ENCODE measurements at regions not wholly inside any gene's neighbourhood (a gene's known extent, or its start where the extent isn't known, plus 50 kb on each side); places are given as distances from the start of the nearest gene placed in this dataset.

DNA sequence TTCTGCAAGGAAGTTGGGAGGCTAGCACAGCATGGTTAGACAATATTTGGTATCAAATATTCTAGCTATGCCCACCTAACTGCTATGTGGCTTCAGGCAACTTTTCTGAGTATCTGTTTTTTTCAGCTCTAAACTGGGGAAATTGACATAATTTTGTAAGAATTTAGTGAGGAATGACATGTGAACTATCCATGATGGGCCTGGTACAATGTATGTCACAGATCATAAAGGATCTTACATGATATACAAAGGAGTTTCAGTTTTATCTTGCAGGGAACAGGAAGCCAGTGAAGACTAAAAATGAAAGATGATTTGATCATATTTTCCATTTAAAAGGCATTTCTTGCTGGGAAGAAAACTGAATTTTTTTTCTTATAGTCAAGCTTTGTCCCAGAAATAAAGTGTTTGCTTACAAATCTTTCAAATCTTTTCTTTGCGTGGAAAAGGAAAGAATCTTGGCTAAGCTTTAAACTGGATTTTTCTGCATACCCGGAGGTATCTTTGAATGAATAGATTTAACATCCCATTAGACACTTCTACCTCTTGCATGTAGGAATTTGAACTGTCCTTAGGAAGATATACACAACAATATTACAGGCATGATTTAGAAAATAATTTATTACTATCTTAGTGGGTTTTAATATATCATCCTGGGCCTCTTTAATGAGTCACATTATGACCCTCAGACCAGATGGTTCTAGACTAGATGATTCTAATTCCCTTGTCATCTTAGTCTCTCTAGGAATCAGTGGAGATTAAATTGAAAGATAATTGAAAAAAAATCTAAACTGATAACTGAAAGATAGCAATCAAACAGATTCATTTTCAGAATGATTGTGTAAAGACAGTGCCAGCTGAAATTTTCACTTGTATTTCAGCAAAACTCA, 436.0 kb upstream of the THBS1 start:
- DNase-seq (ENCODE audit: low read depth) = no peak

DNA sequence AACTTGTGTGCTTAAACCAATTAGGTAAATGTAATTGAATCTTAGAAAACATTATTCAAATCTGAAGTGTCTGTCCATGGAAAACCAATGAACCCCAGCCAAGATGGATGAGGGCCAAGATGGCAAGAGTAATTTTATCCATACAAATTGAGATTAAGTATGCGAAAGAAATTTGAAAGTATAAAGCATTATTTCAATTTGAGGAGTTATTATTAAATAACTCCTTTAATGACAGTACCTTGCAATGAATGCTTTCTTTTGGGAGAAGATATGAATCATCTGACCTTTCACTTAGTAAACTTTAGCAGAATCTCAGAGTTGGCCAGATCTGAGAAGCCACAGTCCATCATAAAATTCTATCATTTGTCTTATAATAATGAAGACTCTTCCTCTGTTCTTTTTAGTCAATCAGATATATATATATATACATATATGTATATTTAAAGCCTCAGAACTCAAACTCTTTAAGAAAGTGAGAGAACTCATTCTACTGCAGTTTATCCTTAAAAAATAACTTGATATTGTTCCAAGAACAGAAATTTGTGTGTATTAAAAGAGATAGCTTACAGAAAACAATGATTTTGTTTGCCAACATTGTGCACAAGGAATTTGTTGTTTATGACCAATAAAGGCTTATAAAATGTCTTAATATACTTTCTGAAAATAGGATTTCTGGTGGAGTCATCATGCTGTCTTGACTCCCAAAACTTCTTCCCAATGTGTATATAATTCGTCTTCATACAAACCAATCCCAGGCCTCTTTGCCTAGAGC, 434.8 kb upstream of the THBS1 start:
- peak; percentile 62 for DNase-seq (ENCODE audit: low read depth)

DNA sequence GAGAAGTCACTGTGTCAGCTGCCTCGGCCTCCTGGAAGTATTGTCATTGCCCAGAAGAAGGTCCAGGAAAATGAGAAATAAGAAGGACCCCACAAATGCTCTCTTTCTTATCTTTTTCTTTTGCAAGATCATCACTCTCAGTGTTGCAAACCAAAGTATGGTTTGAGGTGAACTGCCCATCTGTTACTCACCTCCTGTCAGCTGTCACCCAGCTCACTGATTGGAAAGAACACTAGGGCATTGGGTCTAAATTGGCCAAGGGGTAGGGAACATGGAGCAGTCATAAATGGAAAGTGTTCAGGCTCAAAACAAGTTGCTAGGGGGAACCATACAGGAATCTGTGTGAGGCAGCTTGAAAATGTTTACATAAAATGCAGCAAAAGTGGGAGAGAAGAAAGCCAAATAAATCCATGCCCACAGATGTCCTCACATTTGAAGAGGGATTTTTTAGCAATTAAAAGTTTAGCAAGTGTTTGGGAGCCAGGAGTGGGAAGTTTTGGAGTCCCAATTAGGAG, 431.2 kb upstream of the THBS1 start:
- DNase-seq (ENCODE audit: low read depth) = no peak

DNA sequence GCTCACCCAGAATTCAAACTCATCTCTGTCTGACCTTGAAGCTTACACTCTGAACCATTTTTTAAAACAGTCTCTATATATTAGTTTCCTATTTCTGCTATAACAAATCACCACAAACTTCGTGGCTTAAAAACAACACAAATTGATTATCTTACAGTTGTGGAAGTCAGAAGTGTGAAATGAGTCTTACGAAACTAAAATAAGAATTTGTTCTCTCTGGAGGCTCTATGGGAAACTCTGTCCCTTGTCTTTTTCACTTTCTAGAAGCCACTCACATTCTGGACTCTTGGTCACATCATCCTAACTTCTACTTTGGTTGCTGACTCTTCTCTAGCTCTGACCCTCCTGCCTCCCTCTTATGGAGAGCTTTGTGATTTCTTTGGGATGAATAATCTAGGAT, 429.3 kb upstream of the THBS1 start:
- DNase-seq (ENCODE audit: low read depth) = no peak

DNA sequence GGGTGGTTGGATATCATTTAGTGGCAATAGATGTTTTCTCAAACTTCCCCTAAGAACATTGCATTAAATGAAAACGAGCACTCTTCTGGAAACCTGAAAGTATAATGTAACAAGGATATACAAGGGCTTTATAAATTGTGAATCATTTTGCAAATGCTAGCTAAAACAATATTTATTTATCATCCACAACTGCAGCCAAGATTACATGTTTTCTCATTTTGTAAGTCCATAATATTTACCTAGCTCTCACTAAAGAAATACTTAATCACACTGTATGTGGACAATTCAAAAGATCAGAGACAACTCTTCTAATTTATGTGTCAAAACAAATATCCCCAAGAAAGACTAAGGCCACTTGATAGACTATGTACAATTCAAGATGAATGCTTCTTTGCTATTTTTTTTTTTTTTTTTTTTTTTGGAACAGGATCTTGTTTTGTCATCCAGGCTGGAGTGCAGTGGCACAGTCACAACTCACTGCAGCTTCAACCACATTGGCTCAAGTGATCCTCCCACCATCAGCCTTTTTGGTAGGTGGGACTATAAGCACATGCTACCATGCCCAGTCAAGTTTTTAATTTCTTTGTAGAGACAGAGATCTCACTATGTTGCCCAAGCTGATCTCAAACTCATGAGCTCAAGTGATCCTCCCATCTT, 427.7 kb upstream of the THBS1 start:
- no peak for DNase-seq (ENCODE audit: low read depth)

DNA sequence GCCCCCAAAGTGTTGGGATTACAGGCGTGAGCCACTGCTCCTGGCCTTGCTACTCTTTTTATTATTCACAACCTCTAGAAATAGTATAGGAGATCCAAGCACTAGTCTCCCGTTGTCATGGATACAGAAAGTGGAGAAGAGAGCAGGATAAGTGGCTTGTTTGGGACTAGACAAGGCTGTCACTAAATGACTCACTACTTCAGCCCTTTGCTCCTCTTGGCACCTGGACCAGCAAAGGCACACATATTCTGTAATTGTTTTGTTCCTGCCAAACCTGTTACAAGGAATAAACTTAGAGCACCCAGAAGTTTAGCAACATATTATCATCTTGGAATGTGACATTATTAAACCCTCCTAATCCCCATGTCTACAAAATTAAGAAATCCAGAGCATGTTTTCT, 427.2 kb upstream of the THBS1 start:
- peak; percentile 86 for DNase-seq (ENCODE audit: low read depth)

DNA sequence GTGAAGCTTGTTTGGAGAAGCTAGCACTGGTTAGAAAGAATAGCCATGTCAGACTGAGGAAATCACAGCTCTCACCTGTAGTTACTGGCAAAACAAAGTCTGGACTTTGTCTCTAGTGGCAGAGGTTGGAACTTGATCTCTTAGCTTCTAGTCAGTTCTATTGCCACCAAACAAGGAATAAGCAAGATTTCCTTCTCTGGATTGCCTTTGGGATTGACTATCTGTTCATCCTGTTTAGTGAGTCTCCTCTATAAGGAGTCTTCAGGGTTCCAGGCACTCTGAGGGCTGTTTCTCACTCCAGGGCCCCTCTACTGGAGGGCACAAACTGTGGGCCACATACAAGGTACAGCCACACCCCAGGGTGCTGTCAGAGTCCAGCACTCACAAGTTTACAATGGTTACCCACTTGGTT, 426.6 kb upstream of the THBS1 start:
- DNase-seq (ENCODE audit: low read depth) = peak; percentile 39

DNA sequence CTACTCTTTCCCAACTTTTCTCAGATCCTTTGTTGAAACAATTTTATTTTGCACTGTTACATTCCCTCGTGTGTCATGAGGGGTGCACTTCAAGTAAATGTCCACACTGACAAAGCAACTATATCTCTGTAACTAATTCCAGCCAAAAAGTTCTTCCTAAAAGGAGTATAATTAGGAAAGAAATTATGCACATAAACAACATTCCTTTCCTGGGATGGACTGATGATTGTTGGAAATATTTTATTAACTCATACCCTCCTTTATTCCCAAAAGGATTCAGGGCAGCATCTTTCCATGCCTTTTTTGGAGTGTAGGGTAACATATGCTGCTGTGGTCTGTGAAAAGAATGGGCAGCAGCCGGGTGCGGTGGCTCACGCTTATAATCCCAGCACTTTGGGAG, 426.1 kb upstream of the THBS1 start:
- DNase-seq (ENCODE audit: low read depth) = no peak

DNA sequence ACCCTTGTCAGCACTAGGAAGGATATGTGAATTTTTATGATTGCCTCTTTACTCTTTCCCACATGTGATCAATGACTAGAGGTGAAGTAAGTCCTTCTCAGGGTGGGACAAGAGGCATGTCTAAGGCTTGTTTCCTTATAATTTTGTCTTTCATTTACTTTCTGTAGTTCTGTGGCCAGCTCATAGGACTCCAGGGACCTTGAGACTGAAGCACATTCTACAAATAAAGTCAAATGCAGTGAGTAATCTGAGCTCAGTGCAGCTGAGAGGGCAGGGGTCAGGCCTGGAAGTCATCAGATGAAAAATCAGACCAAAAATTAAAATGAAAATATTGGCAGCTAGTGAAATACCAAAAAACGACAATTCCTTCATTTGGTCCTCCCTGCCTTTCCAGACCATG, 424.7 kb upstream of the THBS1 start:
- DNase-seq (ENCODE audit: low read depth) = no peak

DNA sequence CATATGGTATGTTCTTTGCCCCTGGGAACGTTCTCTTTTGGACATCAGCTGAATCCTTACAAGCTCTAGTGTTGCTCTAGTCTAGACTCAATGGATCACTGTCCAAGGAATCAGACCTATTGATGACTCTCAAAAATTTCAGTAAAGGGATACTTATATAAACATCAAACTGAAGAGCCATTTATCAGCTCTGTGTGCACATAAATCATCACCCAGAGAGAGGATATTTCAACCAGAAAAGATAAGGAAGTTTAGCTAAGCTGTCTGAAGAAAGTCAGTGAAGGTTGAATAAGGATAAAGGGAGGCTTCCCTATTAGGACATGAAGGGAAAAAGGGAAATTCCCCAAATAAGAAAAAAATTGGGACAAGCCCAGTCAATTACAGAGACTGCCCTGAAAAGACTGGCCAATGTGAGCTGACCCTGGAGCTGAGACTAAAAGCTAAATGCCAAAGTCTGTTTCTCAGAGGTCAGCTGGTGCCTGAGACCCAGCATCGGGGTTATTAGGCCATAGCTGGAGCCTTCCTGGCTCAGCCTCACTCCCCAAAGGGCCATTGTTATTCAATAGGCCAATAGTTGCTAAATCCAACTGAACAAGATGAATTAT, 424.1 kb upstream of the THBS1 start:
- peak; percentile 47 for DNase-seq (ENCODE audit: low read depth)

DNA sequence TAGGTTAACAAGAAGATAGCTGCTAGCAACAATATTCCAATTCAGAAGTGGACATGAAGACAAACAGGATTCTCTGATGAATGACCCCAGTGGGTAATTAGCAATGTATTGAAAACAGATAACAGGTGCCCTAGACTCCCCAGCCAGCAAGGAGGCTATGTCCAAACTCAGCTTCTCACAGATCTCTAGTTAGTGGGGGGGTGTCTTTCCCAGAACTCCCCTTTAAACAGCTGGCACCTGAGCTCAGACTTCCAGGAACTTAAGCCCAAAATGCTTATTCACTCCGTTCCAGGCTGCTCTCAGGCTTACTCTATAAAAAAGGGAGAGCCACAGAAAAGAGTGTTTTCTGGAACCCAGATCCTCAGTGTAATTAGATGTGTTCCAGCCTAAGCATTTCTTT, 423.0 kb upstream of the THBS1 start:
- DNase-seq (ENCODE audit: low read depth) = no peak

DNA sequence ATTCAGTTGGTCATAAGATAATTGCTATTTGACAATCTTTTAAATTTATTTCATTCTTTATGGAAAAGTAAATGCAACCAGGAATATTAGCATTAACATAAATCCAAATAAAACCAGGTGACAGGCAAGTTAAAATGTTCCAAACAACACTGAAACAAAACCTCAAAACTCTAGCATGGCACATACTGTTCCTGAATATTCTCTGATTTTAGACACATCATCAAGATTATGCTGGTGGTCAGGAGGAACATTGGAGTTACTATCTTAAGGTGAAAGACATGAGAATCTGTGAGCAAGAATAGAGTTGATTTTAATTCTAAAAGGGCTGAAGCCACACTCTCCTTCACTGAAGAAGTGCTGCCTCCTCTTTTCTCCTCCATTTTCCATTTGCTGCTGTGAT, 421.0 kb upstream of the THBS1 start:
- DNase-seq (ENCODE audit: low read depth) = no peak

DNA sequence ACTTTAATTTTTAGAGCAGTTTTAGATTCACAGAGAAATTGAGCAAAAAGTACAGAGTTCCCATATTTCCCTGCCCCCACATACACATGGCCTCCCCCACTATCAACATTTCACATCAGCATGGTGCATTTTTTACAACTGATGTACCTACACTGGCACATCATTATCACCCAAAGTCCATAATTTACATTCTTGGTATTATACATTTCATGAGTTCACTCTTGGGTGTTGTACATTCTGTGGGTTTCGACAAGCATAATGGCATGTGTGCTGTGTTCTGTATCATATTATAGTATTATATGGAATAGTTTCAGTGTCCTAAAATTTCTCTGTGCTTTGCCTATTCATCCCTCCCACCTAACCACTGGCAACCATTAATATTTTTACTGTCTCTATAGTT, 419.8 kb upstream of the THBS1 start:
- no peak for DNase-seq (ENCODE audit: low read depth)

DNA sequence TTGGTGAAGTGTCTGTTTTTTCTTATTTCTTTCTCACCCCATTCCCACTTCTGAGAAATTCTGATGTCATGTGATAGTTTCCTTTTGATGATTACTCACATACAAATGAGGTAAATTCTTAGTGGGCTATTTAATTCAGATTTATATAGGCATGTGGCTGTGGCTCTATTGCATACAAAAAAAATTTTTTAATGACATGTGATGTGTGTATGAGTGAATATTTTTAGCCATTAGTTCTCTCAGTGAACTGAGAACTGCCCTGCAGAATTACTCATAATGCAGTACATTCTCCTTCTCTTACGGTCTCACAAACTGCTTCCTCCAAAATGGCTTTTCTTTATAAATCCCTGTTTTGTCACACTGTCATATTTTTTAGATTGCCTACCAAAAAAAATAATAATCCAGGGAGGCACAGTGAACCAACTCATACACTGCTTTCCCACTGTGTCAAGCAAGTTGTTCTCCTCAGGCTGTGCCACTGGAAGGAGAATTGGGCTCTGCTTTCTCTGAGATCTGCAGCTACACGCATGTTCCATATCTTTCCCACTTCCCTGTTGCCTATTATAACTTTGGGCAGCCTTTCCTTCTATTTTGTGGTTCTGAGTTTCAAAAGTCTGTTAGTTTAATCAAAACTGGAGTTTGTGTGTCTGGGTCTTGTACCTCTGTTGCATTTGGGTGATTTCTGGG, 415.7 kb upstream of the THBS1 start:
- DNase-seq (ENCODE audit: low read depth) = no peak

DNA sequence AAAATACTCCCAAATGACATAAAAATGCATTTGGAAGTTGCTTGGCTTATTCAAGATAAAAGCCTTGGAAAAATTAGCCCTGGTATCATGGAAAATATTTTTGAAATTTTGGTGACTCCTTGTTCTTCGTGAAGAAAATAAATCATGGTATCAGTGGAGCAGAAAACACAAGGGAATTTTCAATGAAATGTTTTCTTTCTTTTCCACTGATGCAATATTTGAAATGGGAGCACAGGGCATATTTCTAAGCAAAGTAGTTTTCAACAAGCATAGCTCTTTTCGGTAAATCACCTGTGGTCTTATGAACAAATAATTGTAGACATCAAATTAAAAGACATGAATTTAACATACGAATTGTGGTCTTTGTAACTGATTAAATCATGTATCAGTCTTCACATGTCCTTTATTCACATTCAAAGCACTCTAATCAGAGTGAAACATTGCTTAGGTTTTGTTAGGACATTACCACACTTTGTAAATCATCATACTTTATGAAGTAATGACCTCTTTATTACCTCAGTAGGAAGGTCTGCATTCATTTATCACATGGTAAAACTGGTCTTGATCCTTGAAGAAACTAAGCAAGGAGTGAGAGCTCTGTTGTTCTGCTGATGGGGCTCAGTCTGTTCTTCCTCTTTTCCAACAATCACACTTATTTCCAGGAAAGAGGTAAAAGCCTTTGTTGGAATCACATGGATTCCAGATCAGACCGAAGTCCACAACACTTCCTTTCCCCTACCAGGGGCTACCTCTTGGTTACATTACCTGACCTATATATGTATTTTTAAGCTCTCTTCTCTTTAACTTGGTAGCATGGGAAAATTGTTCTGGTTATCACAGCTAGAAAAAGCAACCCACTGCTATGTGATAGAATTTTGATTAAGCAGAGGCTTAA, 413.5 kb upstream of the THBS1 start:
- DNase-seq (ENCODE audit: low read depth) = no peak

DNA sequence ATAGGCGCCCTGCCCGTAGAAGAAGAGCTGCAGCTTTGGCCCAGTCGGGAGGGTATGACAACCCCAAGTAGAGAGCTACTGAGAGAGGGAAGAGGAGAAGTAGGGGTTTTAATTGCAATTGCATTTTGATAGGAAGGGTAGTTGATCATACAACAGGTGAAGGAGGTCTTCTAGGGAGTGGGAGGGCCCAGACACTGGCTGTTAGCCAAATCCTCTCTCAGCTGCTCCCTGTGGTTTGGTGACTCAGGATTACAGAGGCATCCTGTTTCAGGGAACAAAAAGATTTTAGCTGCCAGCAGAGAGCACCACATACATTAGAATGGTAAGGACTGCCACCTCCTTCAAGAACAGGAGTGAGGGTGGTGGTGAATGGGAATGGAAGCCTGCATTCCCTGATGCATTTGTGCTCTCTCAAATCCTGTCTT, 408.9 kb upstream of the THBS1 start:
- DNase-seq (ENCODE audit: low read depth) = peak; percentile 99

DNA sequence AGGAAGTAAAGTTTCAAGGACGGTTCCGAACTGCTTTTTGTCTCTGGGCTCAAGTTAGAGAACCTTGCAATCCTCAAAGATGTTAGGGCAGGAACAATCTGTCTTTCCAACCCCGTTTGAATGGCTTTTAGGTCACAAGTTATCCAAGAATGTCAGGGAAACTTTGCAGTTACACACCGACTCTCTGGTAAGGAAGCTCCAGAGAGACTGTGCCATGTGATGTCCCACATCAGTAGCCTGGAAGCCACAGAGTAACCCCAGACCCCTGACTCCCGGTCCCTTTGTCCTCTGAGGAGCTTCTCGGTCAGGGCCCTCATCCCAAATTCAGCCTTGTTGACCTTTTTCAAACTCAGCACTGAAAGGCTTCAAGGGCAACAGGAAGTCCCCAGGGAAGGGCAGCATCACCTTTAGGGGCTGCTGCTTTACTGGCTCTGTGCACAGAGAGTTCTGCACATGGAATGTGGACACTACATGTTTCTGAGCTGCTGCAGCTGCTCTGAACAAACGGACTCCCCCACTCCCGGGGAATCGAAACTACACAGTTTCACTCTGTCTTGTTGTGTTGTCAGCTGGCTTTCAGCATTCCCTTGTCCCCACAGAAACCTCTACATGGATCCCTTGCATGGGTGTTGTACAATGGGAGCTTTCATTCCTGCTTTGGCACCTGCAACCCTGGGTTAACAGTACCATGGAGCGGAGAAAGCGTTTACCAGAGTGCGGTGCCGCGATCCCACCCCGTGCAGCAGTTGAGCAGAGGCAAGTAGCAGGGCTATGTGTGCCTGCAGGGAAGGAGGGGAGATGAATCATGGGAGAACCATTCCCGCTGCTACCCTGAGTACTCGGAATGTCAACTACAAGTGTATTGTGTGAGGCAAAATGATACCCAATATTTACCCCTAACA, 408.2 kb upstream of the THBS1 start:
- peak; percentile 92 for DNase-seq (ENCODE audit: low read depth)

DNA sequence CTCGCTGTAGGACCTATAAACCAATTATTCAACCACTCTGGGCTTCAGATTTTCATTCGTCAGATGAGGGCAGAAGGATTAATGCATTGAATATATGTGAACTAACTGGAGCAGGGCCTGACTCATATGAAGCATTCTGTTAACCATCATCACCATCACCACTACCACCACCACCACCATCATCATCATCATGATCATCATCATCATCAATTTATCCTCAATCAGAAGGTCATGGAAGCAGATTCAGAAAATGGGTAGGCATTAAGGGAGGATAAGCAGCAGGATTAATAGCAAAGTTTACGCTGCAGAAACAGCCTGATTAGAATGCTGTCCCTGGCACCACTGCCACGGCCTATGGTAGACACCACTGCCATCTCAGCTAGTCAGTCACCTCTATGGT, 407.5 kb upstream of the THBS1 start:
- DNase-seq (ENCODE audit: low read depth) = no peak

DNA sequence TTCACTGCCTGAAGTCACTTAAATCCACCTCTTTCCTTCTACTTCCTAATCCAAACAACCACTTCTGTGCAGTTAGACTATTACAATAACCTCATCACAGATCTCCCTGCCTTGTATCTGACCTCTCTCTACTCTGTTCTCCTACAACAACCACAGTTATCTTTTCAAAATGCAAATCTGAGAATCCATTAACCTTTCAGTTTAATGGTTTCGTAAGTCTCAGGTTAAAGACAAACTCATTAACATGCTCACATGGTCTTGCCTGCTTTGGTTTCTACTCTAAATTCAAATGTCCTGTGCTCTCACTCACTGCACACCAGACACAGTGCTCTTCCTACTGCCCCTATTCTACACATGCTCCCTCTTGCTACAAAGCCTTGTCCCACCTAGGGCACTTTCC, 406.5 kb upstream of the THBS1 start:
- no peak for DNase-seq (ENCODE audit: low read depth)

Measured in M059J (cell line).